Epithelial cell of esophagus (primary cell): ENCODE measurements at regions not wholly inside any gene's neighbourhood (a gene's known extent, or its start where the extent isn't known, plus 50 kb on each side); places are given as distances from the start of the nearest gene placed in this dataset.
"Not testable (repeated sequence)": the region's sequence is repeated elsewhere in the genome, so short reads cannot be mapped to it uniquely, and the experiment has no call there.

Source experiments
- DNase-seq: peaks from one replicate; pipeline ENCODE4 v3.0.0; 2010; ENCODE audit warnings: low read depth
- H3K4me3 ChIP-seq: 2 replicates; pipeline ENCODE4 v1.5.1; 2011; ENCODE audit warnings: mild to moderate bottlenecking, low read length, control low read depth
- TF ChIP-seq, protein P1 (sequence below): IDR thresholded peaks from 2 replicates; pipeline ENCODE4 v1.5.1; 2011; ENCODE audit warnings: low read depth, mild to moderate bottlenecking, low read length, control low read depth, inconsistent platforms; ENCODE audit not compliant: insufficient read depth; ENCODE audit errors: missing control alignments

GRCh38 chr1:55869065-55869464 lies 653.9 kb upstream of the USP24 start:
- no peak overlapping the region for H3K4me3 ChIP-seq
- TF ChIP-seq, protein P1, sequence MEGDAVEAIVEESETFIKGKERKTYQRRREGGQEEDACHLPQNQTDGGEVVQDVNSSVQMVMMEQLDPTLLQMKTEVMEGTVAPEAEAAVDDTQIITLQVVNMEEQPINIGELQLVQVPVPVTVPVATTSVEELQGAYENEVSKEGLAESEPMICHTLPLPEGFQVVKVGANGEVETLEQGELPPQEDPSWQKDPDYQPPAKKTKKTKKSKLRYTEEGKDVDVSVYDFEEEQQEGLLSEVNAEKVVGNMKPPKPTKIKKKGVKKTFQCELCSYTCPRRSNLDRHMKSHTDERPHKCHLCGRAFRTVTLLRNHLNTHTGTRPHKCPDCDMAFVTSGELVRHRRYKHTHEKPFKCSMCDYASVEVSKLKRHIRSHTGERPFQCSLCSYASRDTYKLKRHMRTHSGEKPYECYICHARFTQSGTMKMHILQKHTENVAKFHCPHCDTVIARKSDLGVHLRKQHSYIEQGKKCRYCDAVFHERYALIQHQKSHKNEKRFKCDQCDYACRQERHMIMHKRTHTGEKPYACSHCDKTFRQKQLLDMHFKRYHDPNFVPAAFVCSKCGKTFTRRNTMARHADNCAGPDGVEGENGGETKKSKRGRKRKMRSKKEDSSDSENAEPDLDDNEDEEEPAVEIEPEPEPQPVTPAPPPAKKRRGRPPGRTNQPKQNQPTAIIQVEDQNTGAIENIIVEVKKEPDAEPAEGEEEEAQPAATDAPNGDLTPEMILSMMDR = no peak
- no peak for DNase-seq

DNA sequence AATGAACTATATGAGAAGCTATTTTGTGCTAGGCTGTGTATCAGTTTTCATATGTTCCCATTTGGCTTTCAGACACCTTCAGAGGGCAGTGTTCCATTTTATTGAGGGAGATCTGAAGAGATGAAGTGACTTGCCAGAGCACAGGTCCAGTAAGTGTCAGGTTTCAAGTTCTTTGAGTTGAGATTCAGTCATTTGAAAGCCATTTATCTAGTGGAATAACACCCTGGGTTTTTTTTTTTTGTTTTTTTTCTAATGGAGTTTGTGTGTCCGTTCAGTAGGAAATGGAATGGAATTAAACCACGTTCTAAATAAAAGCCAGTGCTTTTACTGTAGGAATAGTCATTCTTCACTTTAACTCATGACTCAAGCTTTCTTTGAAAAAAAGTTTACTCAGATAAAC lies 652.9 kb upstream of the USP24 start:
- DNase-seq = no peak
- no peak overlapping the region for H3K4me3 ChIP-seq
- TF ChIP-seq, protein P1 = peak; percentile 14

DNA sequence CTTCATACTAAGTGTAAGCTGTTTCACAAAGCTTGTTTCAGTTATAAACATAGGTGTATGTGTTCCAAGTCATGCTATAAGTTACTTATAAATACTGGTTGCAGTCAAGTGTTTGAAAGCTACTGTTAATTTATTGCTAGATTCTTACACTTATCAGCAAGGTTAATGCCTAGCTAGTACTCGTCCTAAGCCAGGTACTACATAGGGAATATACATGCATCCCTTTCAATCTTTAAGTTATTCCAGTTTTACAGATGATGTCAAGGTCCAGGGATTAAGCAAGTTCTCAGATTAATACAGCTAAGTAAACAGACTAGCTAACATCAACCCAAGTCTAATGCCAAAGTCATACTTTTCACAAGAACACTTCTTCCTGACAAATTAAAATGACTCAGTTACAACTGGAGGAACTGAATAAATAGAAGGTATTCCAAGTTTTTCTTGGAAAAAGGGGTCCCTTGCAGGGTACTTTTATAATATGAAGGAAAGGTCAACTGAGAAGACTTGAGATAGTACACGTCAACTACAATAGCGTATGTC lies 652.2 kb upstream of the USP24 start:
- no peak overlapping the region for H3K4me3 ChIP-seq
- no peak for DNase-seq
- TF ChIP-seq, protein P1 = no peak

GRCh38 chr1:55865778-55866177 lies 650.6 kb upstream of the USP24 start:
- not testable (repeated sequence) for DNase-seq, H3K4me3 ChIP-seq

DNA sequence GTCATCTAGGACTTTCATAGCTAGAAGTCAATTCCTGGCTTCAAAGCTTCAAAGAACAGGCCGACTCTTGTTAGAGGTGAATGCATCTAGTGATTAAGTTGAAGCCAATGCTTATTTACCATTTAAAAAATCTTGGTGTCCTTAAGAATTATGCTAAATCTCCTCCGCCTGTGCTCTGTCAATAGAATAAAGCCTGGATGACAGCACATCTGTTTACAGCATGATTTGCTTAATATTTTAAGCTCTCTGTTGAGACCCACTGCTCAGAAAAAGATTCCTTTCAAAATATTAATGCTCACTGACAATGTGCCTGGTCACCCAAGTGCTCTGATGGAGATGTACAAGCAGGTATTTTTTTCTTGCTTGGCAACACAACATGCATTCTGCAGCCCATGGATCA lies 649.1 kb upstream of the USP24 start:
- no peak overlapping the region for H3K4me3 ChIP-seq
- TF ChIP-seq, protein P1 = no peak
- DNase-seq = no peak

GRCh38 chr1:55861676-55862340 lies 646.6 kb upstream of the USP24 start:
- H3K4me3 ChIP-seq = no peak overlapping the region
- DNase-seq = no peak
- TF ChIP-seq, protein P1 = no peak

DNA sequence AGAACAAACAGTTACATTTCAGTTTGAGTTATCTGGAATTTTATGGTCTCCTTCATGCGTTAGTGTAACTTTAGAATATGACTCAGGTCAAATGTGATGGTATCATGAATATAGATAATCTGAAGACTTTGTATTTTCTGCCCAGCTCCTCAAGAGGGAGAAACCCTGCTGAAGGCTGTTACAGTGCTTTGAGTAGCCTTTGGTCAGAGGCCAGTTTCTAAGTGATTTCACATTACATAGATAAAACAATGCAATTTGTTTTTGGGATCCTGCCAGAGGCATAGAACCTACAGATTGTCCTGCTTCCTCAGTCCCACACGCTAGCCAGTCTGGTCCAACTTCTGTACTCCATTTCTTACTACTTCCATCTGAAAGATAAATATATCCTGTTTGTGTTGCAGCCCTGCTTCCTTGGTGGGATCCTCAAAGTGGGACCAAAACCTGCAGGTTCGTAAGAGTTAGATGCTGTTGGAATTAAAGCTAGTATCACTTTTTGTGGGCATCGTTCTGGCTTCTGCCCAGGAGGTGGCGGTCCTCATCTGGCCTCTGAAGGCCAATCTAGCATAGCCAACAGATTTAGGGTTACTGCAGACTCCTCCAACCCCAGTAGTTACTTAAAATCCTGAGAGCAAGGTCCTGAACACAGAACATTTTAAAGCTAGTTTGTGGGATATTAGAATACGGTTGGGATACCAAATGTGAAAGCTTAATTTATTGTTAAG lies 645.8 kb upstream of the USP24 start:
- no peak overlapping the region for H3K4me3 ChIP-seq
- no peak for DNase-seq
- TF ChIP-seq, protein P1 = no peak
